GM23248 (cell line): ENCODE measurements at regions not wholly inside any gene's neighbourhood (a gene's known extent, or its start where the extent isn't known, plus 50 kb on each side); places are given as distances from the start of the nearest gene placed in this dataset.

ENCODE experiments used
- EZH2 ChIP-seq: fragments of 200-600 bp; sonication (generic); IDR thresholded peaks from 2 replicates; pipeline ENCODE4 v1.6.1; 2018; ENCODE audit warnings: antibody characterized with exemption, mild to moderate bottlenecking; ENCODE audit not compliant: insufficient read depth, poor library complexity, severe bottlenecking
- EZH2phosphoT487 ChIP-seq: fragments of 200-600 bp; sonication (generic); IDR thresholded peaks from 2 replicates; pipeline ENCODE4 v1.6.1; 2018; ENCODE audit warnings: antibody characterized with exemption, moderate library complexity, mild to moderate bottlenecking, low read depth; ENCODE audit not compliant: insufficient read depth

DNA sequence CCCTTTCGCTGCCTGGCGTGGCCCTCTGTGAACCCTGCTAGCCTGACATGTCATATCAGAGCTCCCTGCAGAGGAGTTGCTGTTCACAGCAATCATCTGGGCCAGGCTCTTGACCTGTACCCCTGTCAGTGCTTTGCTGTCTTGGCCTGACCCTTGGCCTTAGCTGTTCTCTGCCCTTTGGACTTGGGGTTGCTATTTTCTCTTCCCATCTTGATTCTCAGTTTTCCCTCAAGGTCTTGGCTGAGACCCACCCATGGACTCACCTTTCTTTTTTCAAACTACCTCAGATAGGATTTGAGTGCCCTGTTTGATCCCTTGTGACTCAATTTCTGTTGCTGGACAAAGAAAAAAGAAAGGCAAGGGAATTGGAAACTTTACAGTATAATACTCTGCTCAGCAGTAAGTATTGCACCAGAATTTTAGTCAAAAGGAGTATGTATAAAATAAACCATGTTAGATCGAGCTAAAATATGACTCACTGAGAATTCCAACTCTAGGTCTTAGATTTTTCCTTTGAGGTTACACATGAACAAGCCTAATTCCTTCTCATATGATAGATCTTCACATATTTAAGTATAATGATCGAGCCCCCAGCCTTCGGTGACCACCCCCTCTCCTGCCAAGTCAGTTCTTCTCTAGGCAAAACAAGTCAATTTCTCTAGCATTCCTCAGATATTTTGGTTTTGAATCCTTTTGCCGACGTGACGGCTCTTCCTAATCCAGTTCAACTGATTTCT is 110.5 kb downstream of the NGF start:
- TF ChIP-seq EZH2 (no peak), EZH2phosphoT487 (no peak)
